ENCODE measurements at regions not wholly inside any gene's neighbourhood (a gene's known extent, or its start where the extent isn't known, plus 50 kb on each side); places are given as distances from the start of the nearest gene placed in this dataset.

DNA sequence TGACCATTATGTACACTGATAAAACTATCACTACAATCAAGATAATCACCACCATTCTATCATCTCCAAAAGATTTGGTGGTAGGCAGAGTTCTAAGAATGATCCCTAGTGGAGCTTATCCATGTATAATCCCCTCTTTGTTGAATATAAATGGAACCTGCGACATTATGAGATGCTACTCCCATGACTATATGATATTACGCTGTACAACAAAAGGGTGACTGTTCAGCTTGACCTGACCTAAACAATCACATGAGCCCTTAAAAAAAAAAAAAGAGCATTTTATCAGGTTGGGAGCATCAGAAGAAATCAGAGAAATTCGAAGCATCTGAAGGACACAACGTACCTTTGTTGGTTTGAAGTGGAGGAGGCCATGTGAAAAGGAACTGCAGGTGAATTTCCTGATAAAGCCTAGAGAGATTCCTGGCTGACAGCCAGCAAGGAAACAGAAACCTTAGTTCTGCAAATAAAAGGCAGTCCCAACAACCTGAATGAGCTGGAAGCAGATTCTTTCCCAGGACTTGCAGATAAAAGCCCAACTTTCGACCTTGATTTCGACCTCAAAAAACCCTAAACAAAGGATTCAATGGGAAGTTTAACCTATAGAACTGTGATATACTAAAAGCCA is 270.7 kb downstream of the ADRA2A start:
- Histone ChIP-seq H3K4me3 (ENCODE audit: control extremely low read depth in 1 of 5, extremely low read depth in 1 of 5, insufficient read depth in 1 of 5, low read depth in 2 of 5, low read length in 4 of 5) (no peak overlapping the region), H3K9ac (ENCODE audit: low read length) (no peak overlapping the region), H3K79me2 (ENCODE audit: control insufficient read depth, insufficient read depth, low read length) (no peaks in the 10 kb centered on the region), H3K4me1 (ENCODE audit: control insufficient read depth in 2 of 2, insufficient read depth in 2 of 2, low read length in 2 of 2) (no peaks in the 10 kb centered on the region), H3K4me2 (replicated peaks; ENCODE audit: low read depth, low read length, poor library complexity, severe bottlenecking) (no peak overlapping the region), H3K9me3 (ENCODE audit: control extremely low read depth in 1 of 3, control insufficient read depth in 2 of 3, insufficient read depth in 1 of 3, low read length in 2 of 3) (peaks cover 0 to 5% (median 2%) of the 10 kb centered on the region in 3 donors), H2AFZ (ENCODE audit: insufficient read depth, low read depth, low read length, poor library complexity, severe bottlenecking) (no peak overlapping the region), H4K20me1 (ENCODE audit: control insufficient read depth, insufficient read depth, low read length, poor library complexity, severe bottlenecking) (no peaks in the 10 kb centered on the region), H3K36me3 (replicated peaks in 1 of 2; ENCODE audit: control extremely low read depth in 1 of 2, control insufficient read depth in 1 of 2, extremely low read depth in 1 of 2, insufficient read depth in 2 of 2, low read length in 1 of 2) (no peaks in the 10 kb centered on the region), H3K27ac (ENCODE audit: low read length in 2 of 2) (no peak overlapping the region), H3K27me3 (replicated peaks in 1 of 4; ENCODE audit: control extremely low read depth in 1 of 4, control insufficient read depth in 3 of 4, insufficient read depth in 4 of 4, low read length in 3 of 4) (no peaks in the 10 kb centered on the region)
- ATAC-seq (ENCODE audit: low read depth) (no peak), DNase-seq (no peak)
- POLR2A ChIA-PET, result no interaction called here
- Mint-ChIP-seq H3K9me3 (ENCODE audit: insufficient read depth) (no peaks in the 10 kb centered on the region), H3K4me3 (no peak overlapping the region), H3K4me1 (no peaks in the 10 kb centered on the region), H3K27ac (no peak overlapping the region), H3K27me3 (peaks cover 33% of the 10 kb centered on the region)
- WGBS (ENCODE audit: insufficient coverage), result 46% methylated on average over 2 of the region's 6 CpGs
- intact Hi-C loops (cut with micrococcal nuclease), result no loop called here
- CTCF ChIA-PET, result no interaction called here
- TF ChIP-seq EZH2 (IDR thresholded peaks at IDR 0.05; ENCODE audit: borderline replicate concordance, insufficient read depth, low read depth, low read length, poor library complexity, severe bottlenecking), result no peak
- TF ChIP-seq, protein P1, sequence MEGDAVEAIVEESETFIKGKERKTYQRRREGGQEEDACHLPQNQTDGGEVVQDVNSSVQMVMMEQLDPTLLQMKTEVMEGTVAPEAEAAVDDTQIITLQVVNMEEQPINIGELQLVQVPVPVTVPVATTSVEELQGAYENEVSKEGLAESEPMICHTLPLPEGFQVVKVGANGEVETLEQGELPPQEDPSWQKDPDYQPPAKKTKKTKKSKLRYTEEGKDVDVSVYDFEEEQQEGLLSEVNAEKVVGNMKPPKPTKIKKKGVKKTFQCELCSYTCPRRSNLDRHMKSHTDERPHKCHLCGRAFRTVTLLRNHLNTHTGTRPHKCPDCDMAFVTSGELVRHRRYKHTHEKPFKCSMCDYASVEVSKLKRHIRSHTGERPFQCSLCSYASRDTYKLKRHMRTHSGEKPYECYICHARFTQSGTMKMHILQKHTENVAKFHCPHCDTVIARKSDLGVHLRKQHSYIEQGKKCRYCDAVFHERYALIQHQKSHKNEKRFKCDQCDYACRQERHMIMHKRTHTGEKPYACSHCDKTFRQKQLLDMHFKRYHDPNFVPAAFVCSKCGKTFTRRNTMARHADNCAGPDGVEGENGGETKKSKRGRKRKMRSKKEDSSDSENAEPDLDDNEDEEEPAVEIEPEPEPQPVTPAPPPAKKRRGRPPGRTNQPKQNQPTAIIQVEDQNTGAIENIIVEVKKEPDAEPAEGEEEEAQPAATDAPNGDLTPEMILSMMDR (IDR thresholded peaks at IDR 0.05), result no peak

- CTCF ChIA-PET, result no interaction called here
- WGBS (ENCODE audit: insufficient coverage), result 81% methylated on average over 3 of the region's 4 CpGs
- peaks cover 37% of the 10 kb centered on the region for H3K27me3 Mint-ChIP-seq
Measured at GRCh38 chr10:111348076-111348475, 271.2 kb downstream of the ADRA2A start.

More at GRCh38 chr10:111348076-111348475, 271.2 kb downstream of the ADRA2A start:
- no peak for ATAC-seq (ENCODE audit: low read depth)
- H2AFZ ChIP-seq (ENCODE audit: insufficient read depth, low read depth, low read length, poor library complexity, severe bottlenecking), result no peak overlapping the region
- H3K4me1 Mint-ChIP-seq, result no peaks in the 10 kb centered on the region
- no peak overlapping the region for H3K4me3 Mint-ChIP-seq
- H3K4me3 ChIP-seq (ENCODE audit: control extremely low read depth in 1 of 5, extremely low read depth in 1 of 5, insufficient read depth in 1 of 5, low read depth in 2 of 5, low read length in 4 of 5), result no peak overlapping the region
- no peaks in the 10 kb centered on the region for H3K79me2 ChIP-seq (ENCODE audit: control insufficient read depth, insufficient read depth, low read length)
- H3K9me3 Mint-ChIP-seq (ENCODE audit: insufficient read depth), result no peaks in the 10 kb centered on the region
- DNase-seq, result no peak
- POLR2A ChIA-PET, result no interaction called here
- no peaks in the 10 kb centered on the region for H3K9me3 ChIP-seq (ENCODE audit: control extremely low read depth in 1 of 3, control insufficient read depth in 2 of 3, insufficient read depth in 1 of 3, low read length in 2 of 3)
- H3K27ac ChIP-seq (ENCODE audit: low read length in 2 of 2), result no peak overlapping the region
- no peak overlapping the region for H3K9ac ChIP-seq (ENCODE audit: low read length)
- H3K4me2 ChIP-seq (replicated peaks; ENCODE audit: low read depth, low read length, poor library complexity, severe bottlenecking), result no peak overlapping the region
- no peaks in the 10 kb centered on the region for H3K27me3 ChIP-seq (replicated peaks in 1 of 4; ENCODE audit: control extremely low read depth in 1 of 4, control insufficient read depth in 3 of 4, insufficient read depth in 4 of 4, low read length in 3 of 4)
- no peak for TF ChIP-seq EZH2 (IDR thresholded peaks at IDR 0.05; ENCODE audit: borderline replicate concordance, insufficient read depth, low read depth, low read length, poor library complexity, severe bottlenecking)
- no peaks in the 10 kb centered on the region for H4K20me1 ChIP-seq (ENCODE audit: control insufficient read depth, insufficient read depth, low read length, poor library complexity, severe bottlenecking)
- intact Hi-C loops (cut with micrococcal nuclease), result no loop called here
- no peaks in the 10 kb centered on the region for H3K36me3 ChIP-seq (replicated peaks in 1 of 2; ENCODE audit: control extremely low read depth in 1 of 2, control insufficient read depth in 1 of 2, extremely low read depth in 1 of 2, insufficient read depth in 2 of 2, low read length in 1 of 2)
- H3K4me1 ChIP-seq (ENCODE audit: control insufficient read depth in 2 of 2, insufficient read depth in 2 of 2, low read length in 2 of 2), result no peaks in the 10 kb centered on the region
- no peak overlapping the region for H3K27ac Mint-ChIP-seq
